ENCODE measurements at regions not wholly inside any gene's neighbourhood (a gene's known extent, or its start where the extent isn't known, plus 50 kb on each side); places are given as distances from the start of the nearest gene placed in this dataset.

DNA sequence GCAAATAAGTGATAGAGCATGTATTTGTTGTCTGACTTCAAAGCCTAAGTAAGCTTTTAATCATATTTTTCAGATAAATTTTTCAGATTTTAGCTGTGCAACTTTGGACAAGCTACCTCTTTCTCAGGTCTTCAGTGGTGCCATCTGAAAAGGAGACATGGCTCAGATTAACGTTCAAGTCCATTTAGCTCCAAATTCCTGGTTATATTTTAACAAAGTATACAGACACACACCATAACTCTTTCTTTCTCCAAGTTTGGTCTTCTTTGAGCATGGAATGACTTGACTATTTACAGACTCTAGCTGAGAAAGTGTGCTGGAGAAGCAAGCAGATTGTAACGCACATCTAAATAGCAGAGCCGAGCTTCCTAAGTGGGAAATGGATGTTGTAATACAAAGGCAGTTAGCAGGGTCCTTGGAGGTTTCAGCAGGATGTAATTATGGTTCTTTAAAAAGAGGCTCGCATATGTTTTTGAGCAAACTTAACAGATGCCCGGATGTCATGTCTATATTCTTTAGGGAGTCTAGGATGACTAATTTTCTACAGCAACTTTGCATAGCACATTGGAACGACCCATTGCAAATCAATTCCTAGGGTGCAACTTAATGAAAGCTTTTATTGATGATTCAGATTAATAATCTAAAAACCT, 128.1 kb upstream of the E2F8 start:
- DNase-seq = peak; percentile 73

DNA sequence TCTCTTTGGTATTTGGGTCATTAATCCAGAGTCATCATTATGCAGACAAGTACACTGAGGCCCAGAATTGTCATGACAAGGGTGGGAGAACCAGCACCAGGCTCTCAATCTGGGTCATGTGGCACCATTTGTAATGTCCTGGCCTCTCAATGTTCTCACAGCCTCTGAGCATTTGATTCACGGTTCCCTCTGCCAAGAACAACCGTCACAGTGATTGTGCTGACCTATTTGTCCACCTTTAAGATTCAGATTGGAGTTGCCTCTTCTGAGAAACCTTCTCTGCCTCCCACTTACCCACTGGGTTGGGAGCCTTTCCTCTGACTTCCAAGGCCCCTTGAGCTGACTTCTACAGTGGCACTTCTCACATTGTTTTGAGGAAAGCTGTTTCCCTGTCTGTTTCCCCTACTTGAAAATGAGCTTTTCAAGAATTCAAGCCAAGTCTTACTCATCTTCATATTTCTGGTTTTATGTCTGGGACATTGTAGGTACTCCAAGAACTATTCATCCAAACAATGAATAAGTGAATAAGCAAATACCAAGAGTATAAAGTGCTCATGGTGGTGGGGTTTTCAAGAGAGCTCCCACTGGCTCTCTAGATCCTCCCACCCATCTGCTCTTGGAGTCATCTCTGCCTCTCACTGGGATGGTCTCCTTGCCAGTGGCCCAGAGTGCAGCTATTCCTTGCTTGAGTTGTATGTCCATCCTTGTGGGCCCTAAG, 126.4 kb upstream of the E2F8 start:
- no peak for DNase-seq

DNA sequence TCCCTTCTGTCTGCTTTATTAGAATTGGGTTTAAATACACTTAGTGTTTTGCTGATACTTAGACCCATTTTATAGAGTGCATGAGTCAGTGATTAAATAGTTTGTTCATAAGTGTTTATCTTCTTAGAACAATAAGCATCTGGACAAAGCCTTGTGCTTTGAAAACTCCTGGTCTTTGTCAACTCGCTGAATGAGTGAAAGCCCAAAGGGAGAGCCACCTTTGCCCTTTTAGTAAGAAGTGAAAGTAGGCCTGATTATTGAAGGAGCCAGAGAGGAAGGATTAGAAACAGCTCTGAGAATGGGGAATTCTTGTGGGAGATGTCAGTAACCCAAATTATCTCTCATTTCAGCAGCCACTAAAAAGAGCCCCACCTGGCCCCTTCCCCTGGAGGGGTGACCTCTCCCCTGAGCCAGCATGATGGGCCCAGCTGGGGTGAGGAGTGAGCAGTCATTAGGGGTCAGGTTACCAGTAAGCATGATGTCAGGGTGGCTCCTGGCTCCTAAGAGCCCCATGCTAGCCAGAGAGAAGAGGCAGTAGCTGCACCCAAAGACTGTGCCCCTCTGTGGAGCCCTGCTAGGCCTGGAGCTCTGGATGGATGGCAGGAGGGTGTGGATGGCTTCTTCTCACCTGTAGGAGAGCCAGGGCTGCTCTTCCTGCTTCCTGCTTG, 125.1 kb upstream of the E2F8 start:
- DNase-seq = no peak

DNA sequence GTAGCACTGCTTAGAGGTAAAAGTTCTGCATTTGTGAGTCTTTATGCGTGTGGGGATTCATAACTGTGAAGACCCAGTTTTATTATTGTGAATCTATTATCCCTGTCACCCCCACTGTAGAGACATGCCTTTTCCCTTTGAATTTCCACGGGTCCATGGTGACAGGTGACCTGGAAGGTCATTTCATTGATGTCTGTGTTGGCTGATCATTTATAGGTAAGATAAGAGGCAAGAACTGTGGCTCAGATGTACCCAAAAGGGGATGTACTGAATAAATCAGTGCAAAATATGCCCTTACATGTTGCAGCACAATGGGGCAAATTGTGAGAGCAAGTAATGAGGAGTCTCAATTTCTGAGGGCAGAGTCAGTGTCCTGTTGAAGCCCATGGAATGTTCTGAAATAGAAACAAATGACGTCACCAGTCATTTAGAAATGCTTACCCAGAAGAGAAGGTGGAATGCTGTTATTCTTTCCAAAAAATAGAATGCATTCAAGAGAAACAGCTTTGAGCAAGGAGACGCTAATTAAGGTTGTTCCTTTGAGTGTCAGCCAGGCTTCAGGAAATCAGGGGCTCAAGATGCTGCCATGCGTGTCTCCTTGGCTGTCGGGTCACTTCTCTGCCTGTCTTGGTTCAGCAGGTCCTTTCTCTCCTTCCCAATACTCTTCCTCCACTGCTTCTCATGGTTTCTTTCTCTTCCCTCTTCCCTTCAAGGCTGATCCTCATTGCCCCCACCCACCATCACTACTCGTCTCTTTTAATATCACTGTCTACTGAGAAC, 118.7 kb upstream of the E2F8 start:
- DNase-seq = no peak

DNA sequence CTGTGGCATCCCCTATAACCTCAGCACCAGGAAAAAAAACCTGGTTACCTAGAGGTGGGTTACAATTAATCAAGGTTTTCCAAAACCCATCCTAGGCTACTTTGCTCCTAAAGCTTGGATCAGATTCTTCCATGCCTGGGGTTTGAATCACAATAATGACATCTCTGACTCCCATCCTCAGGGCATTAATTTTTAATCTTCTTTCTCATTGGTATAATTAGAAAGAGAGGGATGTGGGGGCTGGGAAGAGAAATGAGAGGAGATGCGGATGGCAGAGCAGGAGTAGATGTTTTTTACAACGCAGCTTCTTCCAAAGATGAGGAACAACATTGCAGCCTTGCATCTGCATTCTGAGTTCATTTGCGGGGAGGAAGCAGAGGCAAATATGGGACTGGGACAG, 117.2 kb upstream of the E2F8 start:
- no peak for DNase-seq

DNA sequence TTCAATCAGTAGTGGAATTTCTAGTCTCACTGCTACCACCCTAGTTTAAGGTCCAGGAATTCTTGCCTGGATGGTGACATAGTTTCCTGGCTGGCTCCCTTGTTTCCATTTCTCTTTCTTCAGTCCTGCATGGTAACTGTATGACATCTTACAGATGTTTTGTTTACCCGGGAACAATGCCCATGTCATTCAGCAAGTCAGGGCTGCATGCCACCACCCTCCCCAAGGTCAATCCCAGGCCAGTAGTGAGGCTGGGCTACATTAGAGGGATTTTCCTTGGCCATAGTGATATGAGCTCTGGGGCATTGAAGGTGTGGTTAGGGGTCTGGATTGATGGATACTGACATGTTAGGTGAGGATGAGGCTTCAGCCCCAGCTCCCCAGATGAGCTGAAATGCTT, 114.9 kb upstream of the E2F8 start:
- DNase-seq = no peak

DNA sequence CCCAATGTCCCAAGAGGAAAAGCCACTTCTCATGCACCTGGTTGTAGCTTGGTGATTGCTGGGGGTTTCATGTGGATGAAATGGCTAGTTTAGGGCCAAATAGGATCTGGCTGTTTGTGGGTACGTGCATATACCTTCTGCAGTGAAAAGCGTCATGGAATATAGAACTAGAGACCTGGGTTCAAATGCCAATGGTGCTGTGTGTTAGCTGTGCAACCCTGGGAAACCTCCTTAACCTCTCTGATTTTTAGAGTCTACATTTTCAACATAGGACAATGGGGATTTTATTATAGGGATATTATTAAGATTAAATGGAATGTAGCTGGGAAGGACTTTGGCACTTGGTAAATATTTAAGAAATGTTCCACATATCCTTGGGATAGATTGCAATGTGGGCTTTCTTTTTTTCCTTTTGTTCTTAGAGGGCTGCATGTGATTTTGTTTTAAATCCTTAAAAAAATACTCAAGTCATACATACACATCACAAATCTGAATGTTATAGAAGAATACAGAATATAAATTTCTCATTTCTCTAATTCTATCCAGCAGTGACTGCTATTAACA, 112.6 kb upstream of the E2F8 start:
- DNase-seq = no peak

DNA sequence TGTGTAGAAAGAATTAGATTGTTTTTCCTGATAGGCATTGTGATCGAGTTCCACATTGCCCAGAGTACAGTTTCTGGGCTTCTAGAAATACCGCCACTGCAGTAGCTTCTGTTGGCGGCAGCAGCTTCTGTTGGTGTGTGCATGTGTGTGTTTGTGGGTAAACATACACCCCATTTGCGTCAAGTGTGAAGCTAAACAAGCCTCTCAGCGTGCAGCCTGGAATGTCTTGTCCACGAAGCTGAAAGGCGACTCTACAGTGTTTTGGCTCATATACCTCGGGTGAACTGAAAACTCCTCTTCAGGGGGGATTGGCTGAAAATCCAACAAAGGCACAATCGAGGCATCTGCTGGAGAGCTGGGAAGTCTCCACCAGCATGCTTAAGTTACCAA, 112.0 kb upstream of the E2F8 start:
- no peak for DNase-seq

DNA sequence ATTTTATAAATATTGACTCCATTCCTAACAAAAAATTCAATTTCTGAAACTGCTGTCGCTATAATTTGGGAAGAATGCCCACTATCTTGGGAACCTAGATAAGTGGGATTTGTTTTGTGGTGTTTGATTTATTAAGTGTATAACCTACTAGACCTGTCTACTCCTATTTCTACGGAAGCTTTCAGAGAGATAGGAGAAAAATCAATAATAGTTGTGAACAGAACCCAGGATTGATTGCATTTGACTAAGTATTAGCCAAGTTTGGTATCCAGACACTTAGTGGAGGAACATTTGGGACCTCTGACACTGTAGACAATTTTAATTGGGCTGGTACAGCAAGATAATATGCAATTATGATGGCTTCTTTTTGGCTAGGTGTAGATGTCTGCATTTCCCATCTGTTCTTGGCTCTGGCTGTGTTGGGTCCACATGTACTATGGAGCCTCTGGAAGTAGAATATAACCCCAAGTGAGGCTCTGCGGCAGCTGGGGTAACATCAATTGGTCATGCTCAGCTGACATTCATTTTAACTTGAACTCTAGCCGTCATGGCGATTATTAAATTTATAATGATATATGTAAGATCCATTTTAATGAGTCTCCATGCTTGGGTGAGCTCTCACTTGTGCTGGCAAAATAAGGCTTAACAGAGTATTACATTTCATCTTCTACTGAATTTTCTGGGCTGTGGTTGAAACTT, 111.5 kb upstream of the E2F8 start:
- DNase-seq = no peak

DNA sequence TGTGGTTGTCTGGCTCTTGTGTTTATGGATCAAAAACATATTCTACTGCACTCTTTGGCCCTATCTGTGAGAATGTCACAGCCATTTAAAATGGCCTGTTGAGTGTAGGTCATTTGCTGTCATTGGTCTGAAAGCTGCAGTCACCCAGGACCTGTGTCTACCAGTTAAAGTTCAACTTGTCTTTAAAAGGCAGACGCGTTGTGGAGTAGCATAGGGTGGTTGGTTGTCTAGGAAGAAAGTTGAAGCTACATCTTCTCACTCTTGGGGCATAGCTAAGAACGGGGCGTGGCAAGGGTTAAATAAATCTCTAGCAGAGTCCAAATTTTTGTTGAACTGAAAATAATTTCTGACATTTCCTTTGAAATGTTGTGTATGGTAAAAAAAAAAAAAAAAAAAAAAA, 110.7 kb upstream of the E2F8 start:
- DNase-seq = no peak

DNA sequence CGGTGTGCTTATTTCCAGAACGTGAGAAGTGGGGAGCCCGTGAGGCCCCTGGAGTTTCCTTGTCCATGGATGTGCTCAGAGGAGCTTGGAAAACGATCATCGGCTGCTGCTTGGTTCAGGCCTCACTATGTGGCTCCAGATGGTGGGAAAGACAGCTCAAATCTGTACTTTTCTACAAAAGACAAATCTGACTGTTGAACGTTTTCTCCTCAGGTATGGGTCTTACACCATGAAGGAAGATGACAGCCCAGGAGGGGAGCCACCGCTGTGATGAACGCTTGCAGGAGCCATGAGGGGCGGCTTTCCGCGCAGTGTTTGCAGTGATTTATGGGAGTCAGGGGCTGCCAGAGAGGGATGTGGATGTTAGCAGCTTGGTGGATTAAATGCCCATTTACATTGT, 109.4 kb upstream of the E2F8 start:
- DNase-seq = no peak

DNA sequence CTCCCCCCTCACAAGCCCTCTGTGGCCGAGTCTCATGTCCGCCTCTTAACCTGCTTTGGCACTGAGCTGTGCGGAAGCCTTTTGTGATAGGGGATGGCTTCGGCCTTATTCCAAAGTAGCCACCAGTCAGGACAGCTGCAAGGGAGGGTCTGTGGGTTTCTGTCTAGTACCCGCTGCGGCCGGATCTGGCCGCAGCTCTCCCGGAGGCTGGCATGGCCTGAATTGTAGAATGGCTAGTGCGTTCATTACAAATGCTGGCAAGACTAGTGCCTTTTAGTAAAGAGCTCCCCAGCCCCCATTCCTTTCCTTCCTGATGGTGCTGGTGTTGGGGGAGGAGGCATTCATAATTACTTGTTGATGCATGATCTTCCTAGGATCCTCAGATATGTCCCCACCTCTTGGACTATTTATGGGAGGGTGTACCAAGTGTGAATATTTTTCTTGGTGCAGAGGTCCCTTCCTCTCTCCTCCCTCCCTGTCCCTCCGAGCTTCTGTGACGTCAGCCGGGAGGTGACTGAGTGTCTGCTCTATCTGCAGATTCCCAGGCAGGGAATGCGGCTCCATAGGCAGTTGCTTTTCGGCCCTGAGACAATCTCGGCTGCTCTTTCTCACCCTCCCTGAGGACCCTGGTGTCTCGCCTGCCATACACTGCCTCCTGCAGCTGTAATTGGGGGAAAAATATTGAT, 108.7 kb upstream of the E2F8 start:
- no peak for DNase-seq

DNA sequence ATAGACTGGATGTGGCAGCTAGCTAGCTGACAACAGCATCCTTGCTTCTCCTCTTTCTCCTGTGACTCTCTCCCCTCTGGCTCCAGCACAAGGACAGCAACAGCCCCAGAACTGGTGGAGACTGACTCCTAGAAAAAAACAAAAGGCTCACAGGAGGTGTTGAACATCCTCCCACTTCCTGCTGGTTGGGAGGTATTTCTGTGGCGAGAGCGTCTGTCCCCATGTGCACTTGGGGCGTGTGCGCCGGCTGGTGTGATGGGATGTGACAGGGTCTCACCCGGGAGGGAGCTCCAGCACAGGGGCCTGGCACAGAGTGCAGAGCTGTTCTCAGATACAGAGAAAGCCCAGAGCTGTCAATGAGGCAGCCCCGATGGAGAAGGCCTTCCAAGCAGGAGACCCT, 107.2 kb upstream of the E2F8 start:
- no peak for DNase-seq

DNA sequence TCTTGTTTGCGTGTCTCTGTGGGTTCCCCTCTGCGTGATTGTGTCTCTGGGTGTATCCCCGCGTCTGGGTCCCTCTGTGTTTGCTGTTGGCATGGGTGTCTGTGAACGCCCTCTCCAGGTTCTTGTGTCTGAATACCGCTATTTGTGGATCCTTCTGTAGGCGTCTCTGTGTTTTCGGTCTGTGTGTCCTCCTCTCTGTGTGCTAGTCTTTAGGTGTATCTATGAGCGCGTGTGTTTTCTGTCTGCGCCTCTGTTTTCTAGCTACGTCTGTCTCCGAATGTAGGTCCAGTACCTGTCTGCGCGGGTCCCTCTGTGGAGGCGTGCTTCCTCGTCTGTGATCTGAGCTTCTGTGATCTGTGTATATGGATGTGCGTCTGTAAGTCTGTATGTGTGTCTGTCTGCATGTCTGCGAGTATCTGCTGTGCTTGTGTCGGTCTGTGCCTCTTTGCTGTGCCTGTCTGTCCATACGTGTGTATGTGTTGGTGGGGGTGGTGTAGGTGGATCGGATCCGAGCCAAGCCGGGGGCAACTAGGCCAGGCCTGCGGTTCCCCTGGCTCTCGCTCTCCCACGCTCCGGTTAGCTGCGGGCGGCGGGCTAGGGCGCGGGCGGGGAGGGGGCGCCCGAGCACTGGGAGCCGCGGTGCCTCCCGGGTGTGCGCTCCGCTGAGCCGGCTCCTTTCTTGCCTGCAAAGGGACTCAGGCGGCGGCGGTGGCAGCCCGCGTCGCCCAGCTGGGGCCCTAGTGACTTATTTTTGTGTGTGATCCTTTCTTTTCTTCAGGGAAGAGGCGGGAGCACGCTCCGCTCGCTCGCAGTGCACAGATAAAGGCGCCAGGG, 105.3 kb upstream of the E2F8 start:
- DNase-seq = no peak

DNA sequence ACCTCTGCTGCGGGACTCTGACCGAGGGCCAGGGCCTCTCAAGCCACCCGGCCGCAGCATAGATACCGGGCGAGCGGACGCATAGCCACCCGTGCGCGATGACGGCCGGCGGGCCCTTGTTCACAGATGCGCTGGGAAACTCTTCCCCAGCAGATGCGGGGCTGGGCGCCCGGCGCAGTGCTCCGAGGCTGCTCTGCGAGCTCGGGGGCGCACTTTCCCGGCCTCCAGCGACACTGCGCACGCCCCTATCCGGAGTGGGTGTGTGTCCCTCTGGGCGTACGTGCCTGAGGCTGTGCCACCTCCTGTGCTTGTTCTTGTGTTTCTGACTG, 104.7 kb upstream of the E2F8 start:
- no peak for DNase-seq

DNA sequence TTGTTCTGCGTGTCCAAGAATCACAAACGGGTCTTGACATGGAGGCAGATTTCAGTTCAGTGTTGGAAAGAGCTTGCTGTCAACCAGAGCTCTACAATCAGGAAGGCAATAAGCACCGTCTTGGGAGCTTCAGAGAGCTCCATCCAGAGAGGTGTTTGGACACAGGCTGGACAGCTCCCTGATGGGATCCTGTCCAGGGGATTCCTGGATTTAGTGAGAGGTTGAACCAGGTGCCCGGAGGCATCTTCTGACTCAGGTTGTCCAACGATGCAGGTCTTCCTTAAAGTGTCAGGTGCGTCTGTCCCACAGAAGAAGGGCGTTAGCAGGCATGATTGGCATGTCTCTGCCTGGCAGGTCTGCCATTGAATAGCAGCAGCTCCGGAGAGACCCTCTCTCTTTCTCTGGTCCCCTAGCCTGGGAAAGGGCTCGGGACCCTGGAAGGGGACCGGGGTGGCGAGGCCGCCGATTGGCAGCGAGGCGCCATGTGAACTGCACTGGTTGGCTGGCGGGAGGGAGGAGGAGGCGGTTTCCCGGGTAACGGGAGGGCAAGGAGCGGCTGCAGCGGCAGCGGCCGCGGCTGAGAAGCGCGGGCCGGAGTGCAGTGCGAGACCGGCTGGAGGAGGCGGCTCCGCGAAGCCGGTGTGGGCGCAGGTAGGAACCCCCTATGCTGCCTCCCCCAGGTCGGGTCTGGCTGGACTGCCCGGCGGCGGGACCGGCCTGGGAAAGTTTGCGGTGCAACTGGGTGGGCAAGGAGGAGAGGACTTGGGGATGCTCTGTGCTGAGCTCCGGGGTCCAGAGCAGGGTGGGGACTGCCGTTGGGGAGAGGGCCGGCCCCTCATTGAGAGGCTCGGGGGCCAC, 104.1 kb upstream of the E2F8 start:
- no peak for DNase-seq

DNA sequence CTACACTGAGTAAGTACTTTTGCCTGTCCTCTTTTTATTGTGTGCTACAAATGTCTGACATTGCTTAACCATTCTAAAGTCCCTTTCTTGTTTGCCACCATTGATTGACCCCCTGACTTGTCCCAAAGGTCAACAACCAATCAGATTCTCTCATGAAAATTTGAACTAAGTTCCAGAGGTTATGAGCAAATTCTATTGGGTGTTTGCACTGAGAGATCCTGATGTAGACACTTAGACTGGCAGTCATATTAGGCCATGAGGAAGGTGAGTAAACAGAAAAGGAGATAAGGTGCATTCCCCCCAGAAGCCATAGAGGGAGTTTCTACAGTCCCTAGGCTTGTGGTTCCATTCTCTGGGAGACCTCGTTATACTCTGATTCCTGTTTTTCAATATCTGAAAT, 101.3 kb upstream of the E2F8 start:
- DNase-seq = no peak

DNA sequence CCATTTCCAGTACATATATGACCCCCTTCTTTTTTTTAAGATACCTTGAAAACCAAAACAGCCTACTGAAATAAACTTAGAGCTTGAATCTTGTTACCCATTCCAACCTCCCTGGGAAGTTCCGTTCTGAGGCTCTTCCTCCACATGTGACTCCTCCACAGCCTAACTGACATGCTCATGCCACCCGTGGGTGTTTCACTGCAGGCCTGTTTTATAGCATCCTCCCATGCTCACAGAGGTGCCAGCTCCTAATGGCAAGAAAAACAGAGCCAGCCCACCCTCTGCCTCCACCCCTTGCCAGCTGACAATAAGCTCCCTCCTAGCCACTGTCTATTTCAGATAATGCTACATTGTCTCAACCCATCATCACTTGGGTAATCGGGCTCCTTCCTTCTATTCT, 97.6 kb upstream of the E2F8 start:
- DNase-seq = no peak

DNA sequence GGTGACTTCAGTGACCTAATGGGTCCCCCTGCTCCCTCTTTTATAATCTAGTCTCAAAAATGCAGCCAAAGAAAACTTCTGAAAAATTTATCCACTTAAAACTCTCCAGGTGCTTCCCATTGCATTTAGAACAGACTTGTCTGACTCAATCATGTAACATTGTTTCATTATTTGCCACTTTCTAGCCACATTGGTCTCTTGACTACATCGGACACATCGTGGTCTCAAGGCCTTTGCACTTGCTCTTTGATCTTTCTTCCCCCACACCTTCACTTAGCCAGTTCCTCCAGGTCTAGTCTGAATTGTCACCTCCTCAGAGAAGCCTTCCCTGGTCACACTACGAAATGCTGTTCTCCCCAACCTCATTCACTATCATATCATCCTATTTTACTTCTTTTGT, 97.0 kb upstream of the E2F8 start:
- DNase-seq = no peak
